KOPT-K1 (cell line): ENCODE measurements at regions not wholly inside any gene's neighbourhood (a gene's known extent, or its start where the extent isn't known, plus 50 kb on each side); places are given as distances from the start of the nearest gene placed in this dataset.
"Not testable (repeated sequence)": the region's sequence is repeated elsewhere in the genome, so short reads cannot be mapped to it uniquely, and the experiment has no call there.

ENCODE experiments used
- H3K27ac ChIP-seq: fragments of 200-600 bp; sonication (generic); 2 replicates; pipeline ENCODE4 v1.5.1; 2016; ENCODE audit warnings: antibody characterized with exemption, mild to moderate bottlenecking, low read depth, low read length; ENCODE audit not compliant: poor library complexity, severe bottlenecking
- H3K36me3 ChIP-seq: fragments of 200-600 bp; sonication (generic); 2 replicates; pipeline ENCODE4 v1.5.1; 2017; ENCODE audit warnings: antibody characterized with exemption, mild to moderate bottlenecking, low read length, moderate library complexity; ENCODE audit not compliant: insufficient read depth
- H3K9me3 ChIP-seq: fragments of 200-600 bp; sonication (generic); 2 replicates; pipeline ENCODE4 v1.5.1; 2017; ENCODE audit warnings: antibody characterized with exemption, low read length, mild to moderate bottlenecking; ENCODE audit not compliant: insufficient read depth, poor library complexity, severe bottlenecking

- not testable (repeated sequence) for H3K36me3 ChIP-seq, H3K9me3 ChIP-seq, H3K27ac ChIP-seq
These were observed 223.6 kb downstream of the TMEM121 start for GRCh38 chr14:105749870-105750541.

DNA sequence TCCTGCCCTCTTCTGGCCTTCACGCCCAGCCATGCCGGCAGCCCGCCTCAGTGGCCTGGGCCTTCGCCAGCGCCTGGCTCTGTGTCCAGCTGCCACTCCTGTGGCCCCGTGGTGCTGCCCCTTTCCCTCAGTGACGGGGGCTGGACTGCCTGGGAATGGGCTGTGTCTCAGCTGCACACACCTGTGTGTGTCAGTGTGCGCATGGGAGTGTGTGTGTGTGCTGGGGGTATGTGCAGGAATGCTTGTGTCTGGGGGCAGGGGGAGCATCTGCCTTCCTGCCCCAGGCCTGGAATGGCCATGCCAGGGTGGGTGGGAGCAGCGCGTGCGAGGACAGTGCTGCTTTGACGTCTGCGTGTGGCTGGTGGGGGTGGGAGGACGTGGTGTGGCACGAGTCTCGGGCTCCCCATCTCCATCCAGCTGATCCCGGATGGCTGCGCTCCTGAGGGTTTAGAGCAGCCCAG lies 224.9 kb downstream of the TMEM121 start:
- H3K9me3 ChIP-seq, H3K36me3 ChIP-seq, H3K27ac ChIP-seq: not testable (repeated sequence)

DNA sequence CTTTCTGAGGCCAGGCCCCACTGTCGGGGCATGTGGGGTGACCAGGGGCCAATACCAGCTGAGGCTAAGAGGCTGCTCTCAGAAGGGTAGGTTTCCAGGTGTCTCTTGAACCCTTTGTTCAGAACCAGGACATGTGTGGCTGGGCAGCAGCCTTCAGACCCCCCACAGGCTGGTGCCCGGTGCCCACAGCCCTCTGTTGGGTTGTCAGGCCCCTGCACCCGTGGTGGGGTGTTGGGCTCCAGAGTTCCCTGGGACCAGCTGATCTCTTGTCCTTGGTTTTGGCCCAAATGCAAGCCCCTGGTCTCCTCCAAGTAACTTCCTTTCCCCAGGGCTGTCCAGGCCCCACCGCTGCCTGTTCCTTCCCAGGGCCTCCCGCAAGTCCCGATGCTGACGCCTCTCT lies 226.0 kb downstream of the TMEM121 start:
- not testable (repeated sequence) for H3K27ac ChIP-seq, H3K36me3 ChIP-seq, H3K9me3 ChIP-seq

DNA sequence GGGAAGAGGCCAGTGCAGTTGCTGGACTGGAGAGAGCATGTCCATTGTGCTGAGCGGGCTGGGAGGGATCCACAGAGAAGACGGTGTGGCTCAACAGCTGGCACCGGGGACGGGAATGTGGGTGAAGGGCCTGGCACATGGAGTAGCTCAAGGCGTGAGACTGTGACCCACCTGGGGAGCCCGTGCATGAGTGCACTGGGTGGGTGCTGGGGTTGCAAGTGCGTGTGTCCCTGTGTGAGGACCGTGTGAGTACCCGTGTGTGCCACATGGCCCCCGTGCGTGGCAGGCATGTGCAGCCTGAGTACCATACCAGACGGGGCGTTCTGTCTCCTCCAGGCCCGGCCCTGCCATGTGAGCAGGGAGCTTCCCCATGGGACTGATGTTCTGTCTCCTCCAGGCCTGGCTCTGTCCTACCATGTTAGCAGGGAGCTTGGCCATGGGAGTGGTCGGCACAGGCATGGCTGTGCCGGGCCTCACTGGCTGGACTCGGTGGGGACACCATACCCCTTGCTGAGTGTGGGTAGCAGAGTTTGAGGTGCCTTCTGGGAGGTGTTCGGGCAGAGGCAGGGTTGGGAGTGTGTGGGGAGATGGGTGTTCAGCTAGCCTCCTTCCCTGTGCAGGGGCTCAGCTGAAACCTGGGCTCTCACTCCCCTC lies 234.4 kb downstream of the TMEM121 start:
- Histone ChIP-seq H3K27ac (no peak overlapping the region), H3K9me3 (no peaks in the 10 kb centered on the region), H3K36me3 (no peaks in the 10 kb centered on the region)

GRCh38 chr14:105761345-105761740 lies 235.0 kb downstream of the TMEM121 start:
- not testable (repeated sequence) for H3K36me3 ChIP-seq, H3K27ac ChIP-seq, H3K9me3 ChIP-seq

GRCh38 chr14:105761842-105762241 lies 235.5 kb downstream of the TMEM121 start:
- H3K36me3 ChIP-seq: no peaks in the 10 kb centered on the region
- no peaks in the 10 kb centered on the region for H3K9me3 ChIP-seq
- H3K27ac ChIP-seq: no peak overlapping the region

- not testable (repeated sequence) for H3K27ac ChIP-seq, H3K9me3 ChIP-seq, H3K36me3 ChIP-seq
These were observed 235.9 kb downstream of the TMEM121 start for GRCh38 chr14:105762262-105762661.

DNA sequence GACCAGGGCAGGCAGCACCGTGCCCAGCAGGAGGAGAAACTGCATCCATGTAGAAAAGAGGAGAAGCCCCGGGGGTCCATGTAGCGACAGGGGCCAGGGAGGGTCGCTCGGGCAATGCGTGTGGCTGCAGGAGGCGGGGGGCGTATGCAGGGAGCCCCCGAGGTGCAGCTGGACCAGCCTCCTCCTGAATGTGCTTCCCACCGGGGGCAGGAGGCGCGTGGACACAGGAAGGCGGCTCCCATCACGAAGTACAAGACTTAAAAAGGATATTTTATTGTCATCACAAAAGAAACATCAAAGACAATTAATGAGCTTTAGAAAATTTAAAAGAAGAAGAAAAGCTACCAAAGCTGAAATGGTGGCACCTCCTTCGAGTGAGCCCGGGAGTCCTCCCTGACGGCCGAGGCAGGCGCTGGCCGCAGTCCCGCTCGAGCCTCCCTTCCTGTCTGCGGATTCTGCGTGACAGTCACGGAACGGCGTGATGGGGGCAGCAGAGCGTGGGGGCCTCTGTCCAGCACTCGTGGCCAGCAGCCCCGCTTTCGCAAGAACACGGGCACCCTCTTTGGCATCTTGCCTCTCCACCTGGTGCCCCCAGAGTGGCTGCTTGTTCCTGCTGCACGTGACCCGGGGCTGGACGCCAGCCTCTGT lies 238.0 kb downstream of the TMEM121 start:
- not testable (repeated sequence) for H3K36me3 ChIP-seq, H3K9me3 ChIP-seq, H3K27ac ChIP-seq

GRCh38 chr14:105765072-105765825 lies 238.9 kb downstream of the TMEM121 start:
- not testable (repeated sequence) for H3K36me3 ChIP-seq

DNA sequence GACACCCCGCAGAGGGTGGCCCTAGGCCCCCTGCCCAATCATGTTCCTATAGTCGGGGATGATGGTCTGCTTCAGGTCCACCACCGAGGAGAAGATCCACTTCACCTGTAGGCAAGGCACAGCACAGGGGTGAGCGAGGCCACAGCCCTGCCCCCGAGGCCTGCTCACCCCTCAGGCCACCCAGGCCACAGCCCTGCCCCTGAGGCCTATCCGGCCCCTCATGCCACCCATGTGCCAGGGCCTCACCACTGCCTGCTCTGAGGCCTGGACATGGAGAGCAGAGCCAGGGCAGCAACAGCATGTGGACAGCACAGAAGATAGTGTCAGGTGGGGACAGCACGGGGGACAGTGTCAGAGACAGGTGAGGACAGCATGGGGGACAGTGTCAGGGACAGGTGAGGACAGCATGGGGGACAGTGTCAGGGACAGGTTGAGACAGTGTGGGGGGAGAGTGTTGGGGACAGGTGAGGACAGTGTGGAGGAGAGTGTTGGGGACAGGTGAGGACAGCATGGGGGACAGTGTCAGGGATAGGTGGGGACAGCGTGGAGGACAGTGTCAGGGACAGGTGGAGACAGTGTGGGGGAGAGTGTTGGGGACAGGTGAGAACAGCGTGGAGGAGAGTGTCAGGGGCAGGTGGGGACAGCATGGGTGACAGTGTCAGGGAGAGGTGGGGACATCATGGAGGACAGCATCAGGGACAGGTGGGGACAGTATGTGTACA lies 239.7 kb downstream of the TMEM121 start:
- H3K27ac ChIP-seq: no peak overlapping the region
- H3K9me3 ChIP-seq: no peaks in the 10 kb centered on the region
- H3K36me3 ChIP-seq: no peaks in the 10 kb centered on the region

More at GRCh38 chr14:105765072-105765825, 238.9 kb downstream of the TMEM121 start:
- not testable (repeated sequence) for H3K27ac ChIP-seq, H3K9me3 ChIP-seq

DNA sequence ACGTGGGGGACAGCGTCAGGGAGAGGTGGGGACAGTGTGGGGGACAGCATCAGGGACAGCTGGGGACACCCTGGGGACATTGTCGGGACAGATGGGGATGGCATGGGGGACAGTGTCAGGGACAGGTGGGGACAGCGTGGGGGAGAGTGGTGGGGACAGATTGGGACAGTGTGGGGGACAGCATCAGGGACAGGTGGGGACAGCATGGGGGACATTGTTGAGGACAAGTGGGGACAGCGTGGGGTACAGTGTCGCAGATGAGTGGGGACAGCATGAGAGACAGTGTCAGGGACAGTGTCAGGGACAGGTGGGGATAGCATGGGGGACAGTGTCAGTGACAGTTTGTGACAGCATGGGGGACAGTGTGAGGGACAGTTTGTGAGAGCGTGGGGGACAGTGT lies 240.9 kb downstream of the TMEM121 start:
- no peaks in the 10 kb centered on the region for H3K36me3 ChIP-seq
- H3K9me3 ChIP-seq: no peaks in the 10 kb centered on the region
- no peak overlapping the region for H3K27ac ChIP-seq

DNA sequence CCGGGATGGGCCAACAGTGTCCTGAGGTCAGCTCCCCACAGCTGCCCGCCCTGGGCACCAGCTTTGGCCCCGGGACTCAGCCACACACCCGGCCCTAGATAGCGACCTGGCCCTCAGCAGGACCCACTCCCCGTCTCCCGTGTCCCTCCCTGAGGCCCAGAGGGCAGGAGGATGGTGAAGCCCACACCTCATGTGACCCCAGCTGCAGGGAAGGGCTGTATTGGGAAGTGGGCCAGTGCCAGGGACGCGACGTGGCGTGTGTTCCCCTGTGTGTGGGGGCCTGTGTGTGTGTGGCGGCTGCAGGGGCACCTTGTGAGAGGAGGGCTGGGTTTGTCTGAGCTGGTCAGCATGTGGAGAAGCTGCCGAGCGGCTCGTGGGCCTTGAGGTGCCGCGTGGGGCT lies 241.7 kb downstream of the TMEM121 start:
- H3K9me3 ChIP-seq, H3K27ac ChIP-seq, H3K36me3 ChIP-seq: not testable (repeated sequence)

- not testable (repeated sequence) for H3K9me3 ChIP-seq, H3K36me3 ChIP-seq, H3K27ac ChIP-seq
These were observed 242.8 kb downstream of the TMEM121 start for GRCh38 chr14:105769061-105769730.

DNA sequence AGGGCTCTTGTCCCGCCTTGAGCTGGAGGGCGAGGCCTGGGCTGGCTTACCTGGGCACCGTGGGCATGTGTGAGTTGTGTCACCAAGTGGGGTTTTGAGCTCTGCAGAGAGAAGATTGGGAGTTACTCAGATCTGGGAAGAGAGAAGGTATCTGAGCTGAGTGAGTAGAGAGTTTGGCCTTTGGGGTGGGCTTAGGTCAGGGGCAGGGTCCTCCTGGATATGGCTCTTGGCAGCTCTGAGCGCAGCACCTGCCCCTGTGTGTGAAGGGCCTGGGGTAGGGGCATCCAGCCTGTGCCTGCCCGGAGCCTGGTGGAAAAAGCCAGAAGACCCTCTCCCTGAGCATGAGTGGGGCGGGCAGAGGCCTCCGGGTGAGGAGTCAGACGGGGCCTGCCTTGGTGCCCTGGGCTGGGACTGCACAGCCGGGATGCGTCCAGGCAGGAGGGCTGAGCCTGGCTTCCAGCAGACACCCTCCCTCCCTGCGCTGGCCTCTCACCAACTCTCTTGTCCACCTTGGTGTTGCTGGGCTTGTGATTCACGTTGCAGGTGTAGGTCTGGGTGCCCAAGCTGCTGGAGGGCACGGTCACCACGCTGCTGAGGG lies 244.3 kb downstream of the TMEM121 start:
- H3K36me3 ChIP-seq, H3K27ac ChIP-seq, H3K9me3 ChIP-seq: not testable (repeated sequence)
